Fibroblast of gingiva (primary cell): ENCODE measurements at regions not wholly inside any gene's neighbourhood (a gene's known extent, or its start where the extent isn't known, plus 50 kb on each side); places are given as distances from the start of the nearest gene placed in this dataset.

ENCODE experiments used
- DNase-seq: peaks from one replicate; pipeline ENCODE4 v3.0.0-alpha.2; 2011; ENCODE audit warnings: low read depth

DNA sequence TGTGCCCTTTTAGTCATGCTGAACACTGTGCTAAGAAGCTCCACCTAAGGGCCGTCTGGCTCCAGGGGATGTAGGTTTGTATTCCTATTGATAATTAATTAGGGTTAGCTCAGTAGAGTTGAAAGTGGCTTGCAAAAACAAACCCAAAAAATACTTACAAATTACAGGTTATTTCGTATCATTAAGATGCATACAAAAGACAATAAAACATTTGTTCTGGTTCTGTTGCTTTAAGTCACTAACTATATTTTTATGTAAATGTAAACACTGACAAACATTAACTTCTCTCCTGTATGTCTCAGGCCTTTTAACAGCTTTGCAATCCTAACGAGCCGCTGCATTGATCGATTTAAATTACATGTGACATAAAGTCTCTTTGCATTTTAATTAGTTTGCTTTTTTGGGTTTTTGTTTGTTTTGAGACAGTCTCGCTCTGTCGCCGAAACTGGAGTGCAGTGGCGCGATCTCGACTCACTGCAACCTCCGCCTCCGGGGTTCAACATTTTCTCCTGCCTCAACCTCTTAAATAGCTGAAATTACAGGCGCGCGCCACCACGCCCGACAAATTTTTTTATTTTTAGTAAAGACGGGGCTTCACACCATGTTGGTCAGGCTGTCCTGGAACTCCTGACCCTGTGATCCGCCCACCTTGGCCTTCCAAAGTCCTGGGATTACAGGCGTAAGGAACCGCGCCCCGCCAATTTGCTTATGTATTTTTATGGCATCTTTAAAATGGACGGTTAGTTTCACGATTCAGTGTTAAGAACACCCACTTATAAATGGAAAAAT is 110.9 kb downstream of the HFE start:
- peak; percentile 6 for DNase-seq

DNA sequence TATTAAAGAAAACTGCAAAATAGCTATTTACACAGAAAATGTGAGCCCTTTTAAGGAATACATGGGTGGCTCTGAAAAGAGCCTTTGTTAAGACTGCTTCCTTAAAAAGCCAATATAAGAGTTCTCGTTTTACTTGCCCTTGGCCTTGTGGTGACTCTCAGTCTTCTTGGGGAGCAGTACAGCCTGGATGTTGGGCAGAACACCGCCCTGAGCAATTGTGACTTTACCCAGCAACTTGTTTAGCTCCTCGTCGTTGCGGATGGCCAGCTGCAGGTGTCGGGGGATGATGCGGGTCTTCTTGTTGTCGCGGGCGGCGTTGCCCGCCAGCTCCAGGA is 111.5 kb downstream of the HFE start:
- no peak for DNase-seq

DNA sequence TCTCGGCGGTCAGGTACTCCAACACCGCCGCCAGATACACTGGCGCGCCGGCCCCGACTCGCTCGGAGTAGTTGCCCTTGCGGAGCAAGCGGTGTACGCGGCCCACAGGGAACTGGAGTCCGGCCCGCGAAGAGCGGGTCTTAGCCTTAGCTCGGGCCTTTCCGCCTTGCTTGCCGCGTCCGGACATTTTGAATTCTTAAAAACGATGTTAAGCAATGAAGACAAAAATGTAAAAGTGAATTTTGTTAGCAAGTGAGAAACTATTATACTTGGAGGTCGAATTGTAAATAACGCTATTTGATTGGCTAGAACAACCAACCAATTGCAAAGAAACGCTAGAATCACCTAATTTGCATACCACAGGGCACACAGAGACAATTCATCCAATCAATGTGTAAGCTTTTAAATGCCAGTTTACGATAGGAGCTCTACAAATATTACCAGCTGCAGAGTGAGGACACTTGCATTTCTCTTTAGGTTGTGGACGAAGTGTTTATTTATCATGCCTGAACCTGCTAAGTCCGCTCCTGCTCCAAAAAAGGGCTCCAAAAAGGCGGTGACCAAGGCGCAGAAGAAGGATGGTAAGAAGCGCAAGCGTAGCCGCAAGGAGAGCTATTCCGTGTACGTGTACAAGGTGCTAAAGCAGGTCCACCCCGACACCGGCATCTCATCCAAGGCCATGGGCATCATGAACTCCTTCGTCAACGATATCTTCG is 112.0 kb downstream of the HFE start:
- peak; percentile 96 for DNase-seq

DNA sequence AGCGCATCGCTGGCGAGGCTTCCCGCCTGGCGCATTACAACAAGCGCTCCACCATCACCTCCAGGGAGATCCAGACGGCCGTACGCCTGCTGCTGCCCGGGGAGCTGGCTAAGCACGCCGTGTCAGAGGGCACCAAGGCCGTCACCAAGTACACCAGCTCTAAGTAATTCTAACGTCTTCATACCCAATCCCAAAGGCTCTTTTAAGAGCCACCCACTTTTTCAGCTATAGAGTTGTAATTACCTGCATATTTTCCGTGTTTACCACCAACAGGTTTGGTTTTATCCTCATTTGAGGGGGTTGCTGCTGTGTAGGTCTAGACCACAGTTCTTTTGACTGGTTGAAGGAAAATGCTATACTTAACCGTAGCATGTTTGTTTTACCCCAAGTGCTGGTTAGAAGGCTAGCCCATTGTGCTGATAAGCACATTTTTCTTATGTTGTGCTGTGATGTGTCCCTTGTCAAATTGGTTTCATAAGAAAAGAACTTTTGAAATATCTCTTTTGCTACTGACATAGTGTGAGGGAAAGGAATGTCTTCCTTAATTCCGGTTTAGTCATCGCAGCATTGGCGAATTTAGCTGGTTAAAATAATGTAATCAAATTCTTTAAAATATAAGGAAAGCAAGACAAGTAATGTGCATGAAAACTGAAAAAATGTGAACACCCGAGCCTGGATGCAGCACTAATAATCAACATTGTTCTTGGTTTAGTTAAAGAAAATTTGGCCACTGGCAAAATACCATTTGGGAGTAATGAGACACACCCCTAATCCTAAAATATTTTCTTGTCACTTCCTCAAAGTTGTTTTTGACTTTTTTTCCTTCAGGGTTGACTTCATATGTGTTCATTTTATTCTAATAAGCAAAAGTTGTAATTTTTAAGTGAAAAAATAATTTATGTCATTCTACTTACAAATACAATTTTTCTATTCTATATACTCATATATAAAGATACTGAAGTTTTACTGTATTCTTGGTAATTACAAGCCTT is 112.8 kb downstream of the HFE start:
- peak; percentile 6 for DNase-seq

DNA sequence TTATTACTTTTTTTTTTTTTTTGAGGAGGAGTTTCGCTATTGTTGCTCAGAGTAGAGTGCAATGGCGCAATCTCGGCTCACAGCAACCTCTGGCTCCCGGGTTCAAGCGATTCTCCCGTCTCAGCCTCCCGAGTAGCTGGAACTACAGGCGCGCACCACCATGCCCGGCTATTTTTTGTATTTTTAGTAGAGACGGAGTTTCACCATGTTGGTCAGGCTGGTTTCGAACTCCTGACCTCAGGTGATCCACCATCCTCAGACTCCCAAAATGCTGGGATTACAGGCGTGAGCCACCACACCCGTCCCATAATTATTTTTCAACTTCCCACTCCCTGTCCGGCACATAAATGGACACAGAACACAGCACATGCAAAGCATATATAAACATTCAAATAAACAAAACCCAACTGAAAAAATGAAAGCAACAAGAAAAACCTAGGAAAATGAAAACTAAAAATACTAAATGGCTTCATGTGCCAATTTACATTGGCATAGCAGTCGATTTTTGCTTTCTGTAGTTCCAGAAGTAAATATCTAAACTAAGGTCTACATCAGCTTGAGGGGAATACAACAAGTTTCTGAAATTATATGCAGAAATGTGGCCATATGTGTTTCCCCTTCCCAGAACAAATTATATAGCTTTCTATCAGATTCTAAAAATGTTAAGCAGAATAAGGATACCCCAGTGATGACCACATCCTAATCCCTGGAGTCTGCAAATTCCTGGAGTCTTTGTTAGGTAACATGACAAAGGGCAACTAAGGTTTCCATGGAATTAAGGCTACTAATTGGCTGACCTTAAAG is 113.9 kb downstream of the HFE start:
- no peak for DNase-seq

DNA sequence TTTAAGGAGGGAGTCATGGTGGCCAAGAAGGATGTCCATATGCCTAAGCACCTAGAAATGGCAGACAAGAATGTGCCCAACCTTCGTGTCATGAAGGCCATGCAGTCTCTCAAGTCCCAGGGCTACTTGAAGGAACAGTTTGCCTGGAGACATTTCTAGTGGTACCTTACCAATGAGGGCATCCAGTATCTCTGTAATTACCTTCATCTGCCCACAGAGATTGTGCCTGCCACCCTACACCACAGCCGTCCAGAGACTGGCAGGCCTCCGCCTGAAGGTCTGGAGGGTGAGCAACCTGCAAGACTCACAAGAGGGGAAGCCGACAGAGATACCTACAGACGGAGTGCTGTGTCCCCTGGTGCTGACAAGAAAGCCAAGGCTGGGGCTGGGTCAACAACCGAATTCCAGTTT is 115.0 kb downstream of the HFE start:
- DNase-seq, result no peak

DNA sequence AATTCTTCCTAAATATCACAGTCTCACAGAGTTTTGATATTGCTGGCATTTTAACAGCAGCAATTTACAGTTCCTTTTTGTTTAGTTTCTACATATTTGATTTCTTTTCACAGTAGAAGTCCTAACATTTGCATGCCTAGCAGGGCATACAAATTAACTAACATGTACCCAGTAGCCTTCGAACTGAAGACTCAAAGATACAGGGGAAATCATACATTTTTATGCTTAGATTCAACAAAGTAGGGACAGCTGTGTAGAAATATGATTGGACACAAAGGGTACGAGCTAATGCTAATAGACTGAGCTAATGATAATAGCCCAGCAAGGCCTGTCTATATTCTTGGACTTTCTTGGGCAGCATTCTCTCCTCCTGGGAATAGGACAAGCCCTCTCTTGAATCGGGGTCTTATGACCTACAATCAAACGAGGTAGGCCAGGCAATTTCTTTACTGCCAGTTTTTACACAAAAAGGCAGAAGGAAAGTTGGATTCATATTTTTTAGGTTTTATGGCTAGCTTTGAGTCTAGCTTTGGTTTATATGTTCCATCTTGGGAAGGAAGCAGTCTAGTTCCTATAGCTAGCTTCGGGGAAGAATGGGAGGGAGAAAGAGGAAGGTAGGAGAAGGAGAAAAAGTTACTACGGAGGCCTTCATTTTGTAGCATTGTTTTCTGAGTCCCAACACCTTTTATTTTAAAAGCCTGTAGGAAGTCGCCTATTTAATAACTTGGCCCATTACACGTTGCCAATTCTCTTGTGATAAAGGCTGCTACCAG is 115.8 kb downstream of the HFE start:
- DNase-seq, result no peak

DNA sequence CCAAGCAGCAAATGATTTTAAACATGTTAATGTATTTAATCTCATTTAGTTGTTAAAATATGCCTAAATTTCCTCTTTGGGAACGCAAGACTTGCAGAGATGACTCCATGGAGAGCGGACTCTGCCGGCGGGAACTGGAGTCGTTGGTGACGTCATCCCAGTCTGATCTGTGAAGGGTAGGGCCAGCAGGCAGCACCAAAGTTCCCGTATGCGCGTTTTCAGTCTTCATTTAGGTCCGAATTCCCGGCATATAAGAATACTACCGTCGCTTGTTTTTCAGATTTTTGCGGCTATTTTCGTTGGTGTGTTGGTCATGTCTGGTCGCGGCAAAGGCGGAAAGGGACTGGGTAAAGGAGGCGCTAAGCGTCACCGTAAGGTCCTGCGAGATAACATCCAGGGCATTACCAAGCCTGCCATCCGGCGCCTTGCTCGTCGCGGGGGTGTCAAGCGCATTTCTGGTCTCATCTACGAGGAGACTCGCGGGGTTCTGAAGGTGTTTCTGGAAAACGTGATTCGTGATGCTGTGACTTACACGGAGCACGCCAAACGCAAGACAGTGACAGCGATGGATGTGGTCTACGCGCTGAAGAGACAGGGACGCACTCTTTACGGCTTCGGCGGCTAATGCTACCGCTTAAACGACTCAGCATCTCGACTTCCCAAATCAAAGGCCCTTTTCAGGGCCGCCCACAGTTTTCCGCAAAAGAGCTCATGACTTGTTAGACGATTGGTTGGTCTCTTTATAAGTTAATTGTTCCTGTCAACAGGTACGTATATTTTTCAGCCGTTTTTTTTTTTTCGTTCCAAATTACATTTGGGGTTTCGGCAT is 117.3 kb downstream of the HFE start:
- peak; percentile 98 for DNase-seq

DNA sequence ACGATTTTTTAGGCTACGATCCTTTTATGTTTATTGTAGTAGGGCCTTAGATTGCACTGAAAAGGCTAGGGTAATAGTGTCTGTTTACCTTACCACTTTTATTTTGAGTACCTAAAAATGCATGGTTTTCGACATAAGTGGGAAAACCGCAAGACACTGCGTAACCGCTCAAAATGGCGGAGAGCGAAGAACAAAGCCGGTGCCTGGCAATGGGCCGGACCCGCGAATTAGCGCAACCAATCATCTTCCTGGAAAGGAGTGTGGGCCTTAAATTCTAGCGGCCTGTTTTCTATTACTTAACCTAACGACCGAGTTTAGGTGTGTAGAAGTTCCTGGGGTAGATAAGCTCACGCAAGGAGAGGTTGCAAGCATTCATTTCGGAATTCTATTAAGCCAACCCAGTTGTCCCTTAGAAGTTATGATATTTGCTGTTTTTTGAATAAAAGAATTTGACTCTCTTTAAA is 118.0 kb downstream of the HFE start:
- DNase-seq, result peak; percentile 87

DNA sequence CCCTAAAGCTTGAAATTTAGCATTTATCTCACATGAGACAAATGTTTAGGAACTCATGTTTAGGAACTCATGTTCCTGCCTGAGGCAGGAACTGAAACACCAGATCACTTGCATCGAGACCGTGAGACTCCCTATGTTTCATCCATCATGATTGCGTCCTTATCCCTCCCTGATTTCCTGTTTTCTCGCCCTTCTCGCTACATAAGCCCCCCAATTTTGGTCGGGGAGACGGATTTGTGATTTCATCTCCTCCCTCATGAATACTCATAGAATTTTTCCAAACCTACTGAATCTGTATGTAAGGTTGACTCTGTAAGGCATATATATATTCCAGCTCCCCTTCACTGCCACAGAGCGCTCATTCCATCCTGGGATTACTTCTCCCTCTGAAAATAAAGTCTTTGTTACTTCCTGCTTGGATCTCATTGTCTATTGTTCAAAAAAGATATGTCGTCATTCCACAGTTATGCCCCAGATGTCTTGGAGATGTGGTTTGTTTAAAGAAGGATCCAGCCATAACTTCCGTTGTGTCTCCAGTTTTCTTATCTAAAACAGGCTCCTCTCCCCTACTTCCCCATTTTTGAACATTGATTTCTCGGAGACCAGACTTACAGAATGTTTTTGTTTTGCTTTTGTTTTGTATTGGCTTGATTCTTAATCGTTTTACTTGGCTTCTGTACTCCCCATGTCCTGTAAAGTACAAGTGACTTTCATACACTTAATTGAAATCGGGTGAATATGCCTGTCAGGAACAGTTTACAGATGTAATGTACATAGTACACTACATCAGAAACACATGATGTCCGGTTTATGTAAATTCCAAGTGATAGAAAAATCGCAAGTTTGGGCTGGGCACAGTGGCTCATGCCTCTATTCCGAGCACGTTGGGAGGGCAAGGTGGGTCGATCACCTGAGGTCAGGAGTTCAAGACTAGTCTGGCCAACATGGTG is 118.7 kb downstream of the HFE start:
- peak; percentile 73 for DNase-seq

DNA sequence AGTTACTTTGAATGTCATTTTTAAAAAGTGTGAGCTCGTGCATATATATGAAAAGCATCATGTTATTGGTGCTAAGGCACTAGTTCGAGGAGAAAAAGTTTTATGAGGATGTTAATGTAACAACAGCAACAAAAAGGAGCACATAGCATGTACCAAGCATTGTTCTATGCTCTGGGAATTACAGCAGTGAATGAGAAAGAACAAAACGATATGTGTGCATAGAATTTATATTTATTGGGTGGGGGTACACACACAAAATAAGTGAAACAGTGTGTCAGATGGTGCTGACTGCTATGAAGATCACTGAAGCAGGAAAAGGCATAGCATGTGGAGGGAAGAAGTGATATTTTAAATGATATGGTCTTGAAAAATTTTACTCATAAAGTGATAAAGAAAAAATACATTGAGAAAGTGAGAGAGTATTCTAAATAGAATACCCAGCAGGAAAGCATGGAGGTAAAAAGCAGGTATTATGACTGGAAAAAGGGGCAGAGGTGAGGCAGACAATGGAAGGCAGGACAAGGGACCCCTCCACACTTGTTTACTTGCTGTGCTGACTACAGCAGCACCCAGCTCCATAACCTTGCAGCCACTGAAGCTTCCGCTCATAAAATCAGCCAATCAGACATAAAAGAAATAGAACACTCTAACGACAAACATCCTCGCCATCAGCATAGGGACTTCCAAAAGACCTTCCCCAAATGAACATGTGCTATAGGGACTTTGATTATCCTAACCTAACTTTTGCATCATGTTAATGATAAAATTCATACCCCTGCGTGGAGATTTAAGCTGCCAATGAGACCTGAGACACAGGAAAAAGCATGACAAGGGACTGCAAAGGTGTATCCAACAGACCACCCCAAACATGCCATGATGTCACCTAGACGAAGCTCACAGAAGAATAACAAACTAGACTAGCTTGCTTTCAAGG is 119.9 kb downstream of the HFE start:
- DNase-seq, result no peak

DNA sequence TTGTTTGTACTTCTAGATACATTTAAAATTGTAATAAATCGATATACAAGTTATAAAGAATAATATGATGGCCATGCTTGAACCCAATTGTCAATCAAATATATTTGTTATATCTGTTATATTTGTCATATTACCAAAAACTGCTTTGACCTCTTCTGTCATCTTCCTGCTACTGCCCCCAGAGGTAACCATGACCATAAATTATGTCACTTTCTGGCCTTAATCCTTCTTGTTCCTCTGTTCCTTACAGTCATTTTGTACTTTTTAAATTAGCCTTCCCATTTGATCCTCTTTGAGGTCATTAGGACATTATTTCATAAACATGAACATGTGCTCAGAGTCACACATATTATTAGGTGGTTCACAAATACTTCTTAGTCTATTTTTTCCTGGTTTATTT is 124.7 kb downstream of the HFE start:
- no peak for DNase-seq

DNA sequence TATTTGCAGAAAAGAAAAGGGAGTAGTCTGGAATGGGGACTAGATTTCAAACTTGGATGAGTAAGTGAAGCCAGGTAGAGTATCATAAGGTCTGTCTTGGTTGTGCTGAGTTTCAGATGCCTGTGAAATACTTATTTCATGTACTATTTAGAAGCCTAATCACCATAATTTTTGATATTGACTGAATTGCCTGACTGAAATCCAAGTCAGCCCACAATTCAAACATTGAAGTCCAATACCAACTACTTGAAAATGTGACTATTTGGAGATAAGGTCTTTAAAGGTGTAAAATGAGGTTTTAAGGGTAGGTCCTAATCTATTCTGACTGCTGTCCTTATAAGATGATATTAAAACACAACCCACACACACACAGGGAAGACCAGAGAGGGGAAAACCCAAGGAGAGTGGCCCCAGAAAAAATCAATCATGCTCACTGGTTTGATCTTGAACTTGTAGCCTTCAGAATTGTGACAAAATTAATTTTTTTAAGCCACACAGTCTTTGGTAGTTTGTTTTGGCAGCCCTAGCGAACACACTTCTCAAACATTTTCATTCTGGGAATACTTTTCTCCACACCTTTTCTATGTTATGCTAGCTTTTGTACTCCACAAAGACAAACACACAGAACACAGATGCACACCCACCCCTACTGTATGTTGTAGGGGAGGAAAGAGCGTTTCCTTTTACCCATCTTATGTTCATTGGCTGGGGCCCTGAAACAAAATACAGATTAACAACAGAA is 126.3 kb downstream of the HFE start:
- no peak for DNase-seq

DNA sequence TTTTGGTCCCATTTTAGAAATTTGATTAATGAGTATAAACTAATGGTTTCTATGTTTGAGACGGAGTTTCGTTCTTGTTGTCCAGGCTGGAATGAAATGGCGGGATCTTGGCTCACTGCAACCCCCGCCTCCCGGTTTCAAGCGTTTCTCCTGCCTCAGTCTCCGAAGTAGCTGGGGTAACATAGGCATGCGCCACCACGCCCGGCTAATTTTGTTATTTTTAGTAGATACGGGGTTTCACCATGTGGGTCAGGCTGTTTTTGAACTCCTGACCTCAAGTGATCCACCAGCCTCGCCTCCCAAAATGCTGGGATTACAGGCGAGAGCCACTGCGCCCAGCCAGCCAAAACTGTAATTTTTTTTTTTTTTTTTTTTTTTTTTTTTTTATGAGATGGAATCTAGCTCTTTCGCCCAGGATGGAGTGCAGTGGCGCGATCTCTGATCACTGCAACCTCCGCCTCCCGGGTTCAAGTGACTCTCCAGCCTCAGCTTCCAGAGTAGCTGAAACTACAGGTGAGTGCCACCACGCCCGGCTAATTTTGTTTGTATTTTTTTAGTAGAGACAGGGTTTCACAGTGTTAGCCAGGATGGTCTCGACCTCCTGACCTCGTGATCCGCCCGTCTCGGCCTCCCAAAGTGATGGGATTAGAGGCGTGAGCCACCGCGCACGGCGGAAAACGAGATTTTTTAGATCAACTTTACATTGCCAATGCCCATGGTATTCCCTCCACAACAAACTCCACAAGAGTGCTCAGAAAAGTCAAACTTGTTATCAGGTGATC is 127.8 kb downstream of the HFE start:
- DNase-seq, result no peak

DNA sequence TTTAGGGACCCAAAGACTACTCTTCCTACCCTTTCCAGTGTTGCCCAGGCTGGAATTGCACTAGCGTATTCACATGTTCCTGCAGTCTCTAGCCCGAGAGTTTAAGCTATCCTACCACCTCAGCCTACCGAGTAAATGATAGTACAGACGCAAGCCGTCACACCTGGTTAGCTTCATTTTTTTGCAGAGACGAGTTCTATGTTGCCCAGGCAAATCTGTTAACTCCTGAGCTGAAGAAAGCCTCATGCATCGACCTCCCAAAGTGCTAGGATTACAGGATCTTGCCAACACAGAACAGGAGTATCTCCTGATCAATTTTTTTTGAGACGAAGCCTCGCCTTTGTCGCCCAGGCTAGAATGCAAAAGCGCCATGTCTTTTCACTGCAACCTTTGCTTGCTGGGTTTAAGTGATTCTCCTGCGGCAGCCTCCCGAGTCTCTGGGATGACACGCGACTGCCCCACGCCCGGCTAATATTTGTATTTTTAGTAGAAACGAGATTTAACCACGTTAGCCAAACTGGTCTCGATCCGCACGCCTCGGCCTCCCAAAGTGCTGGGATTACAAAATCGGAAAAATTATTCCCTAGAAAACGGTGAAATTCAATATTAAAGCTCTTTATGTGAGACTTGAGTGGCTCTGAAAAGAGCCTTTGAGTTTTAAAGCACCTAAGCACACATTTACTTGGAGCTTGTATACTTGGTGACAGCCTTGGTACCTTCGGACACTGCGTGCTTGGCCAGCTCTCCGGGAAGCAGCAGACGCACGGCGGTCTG is 128.5 kb downstream of the HFE start:
- no peak for DNase-seq
